ENCODE measurements at regions not wholly inside any gene's neighbourhood (a gene's known extent, or its start where the extent isn't known, plus 50 kb on each side); places are given as distances from the start of the nearest gene placed in this dataset.

DNA sequence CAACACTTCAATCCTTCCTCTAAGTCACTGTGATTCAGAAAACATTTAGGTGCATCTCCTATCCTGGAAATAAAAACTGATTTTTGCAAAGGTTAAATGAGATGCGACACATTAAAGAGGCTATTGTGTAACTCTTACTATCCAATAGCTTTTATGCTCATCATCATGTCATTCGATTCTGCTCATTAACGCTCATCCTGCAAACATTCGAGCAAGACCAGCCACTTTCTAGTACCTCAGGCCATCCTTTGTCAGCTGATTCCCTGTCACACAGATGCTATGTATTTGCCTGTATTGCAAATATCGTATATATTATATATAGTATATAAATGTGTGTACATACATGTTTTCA is 131.6 kb downstream of the TLR5 start:
- no peak for TF ChIP-seq CTCF (IDR thresholded peaks at IDR 0.05 in 4 of 5, conservative IDR thresholded peaks at IDR 0.05 in 1 of 5)
- no peak for TF ChIP-seq POLR2A (IDR thresholded peaks at IDR 0.05)

All from gastrocnemius medialis (tissue), 4 donors.